ENCODE measurements at regions not wholly inside any gene's neighbourhood (a gene's known extent, or its start where the extent isn't known, plus 50 kb on each side); places are given as distances from the start of the nearest gene placed in this dataset.
"Not testable (repeated sequence)": the region's sequence is repeated elsewhere in the genome, so short reads cannot be mapped to it uniquely, and the experiment has no call there.

- no peak for DNase-seq (ENCODE audit: low read depth in 2 of 2)
Measured at GRCh38 chr21:25169370-25169769, 437.9 kb downstream of the MRPL39 start.

- DNase-seq (ENCODE audit: low read depth in 2 of 2): not testable (repeated sequence)
Measured at GRCh38 chr21:25166904-25167303, 440.4 kb downstream of the MRPL39 start.

- no peak for DNase-seq (ENCODE audit: low read depth in 2 of 2)
Measured at GRCh38 chr21:25161571-25161970, 445.7 kb downstream of the MRPL39 start.

GRCh38 chr21:25155020-25155419 is 452.3 kb downstream of the MRPL39 start:
- DNase-seq (ENCODE audit: low read depth in 2 of 2): not testable (repeated sequence)

GRCh38 chr21:25149022-25149421 is 458.3 kb downstream of the MRPL39 start:
- no peak for DNase-seq (ENCODE audit: low read depth in 2 of 2)

GRCh38 chr21:25139414-25139813 is 467.9 kb downstream of the MRPL39 start:
- no peak for DNase-seq (ENCODE audit: low read depth in 2 of 2)

- DNase-seq (ENCODE audit: low read depth in 2 of 2): no peak
Measured at GRCh38 chr21:25133939-25134338, 473.3 kb downstream of the MRPL39 start.

- no peak for DNase-seq (ENCODE audit: low read depth in 2 of 2)
Measured at GRCh38 chr21:25127811-25128210, 479.5 kb downstream of the MRPL39 start.

GRCh38 chr21:25127007-25127406 is 480.3 kb downstream of the MRPL39 start:
- DNase-seq (ENCODE audit: low read depth in 2 of 2): no peak

GRCh38 chr21:25126564-25126963 is 480.7 kb downstream of the MRPL39 start:
- DNase-seq (ENCODE audit: low read depth in 2 of 2): no peak

GRCh38 chr21:25118648-25119047 is 488.6 kb downstream of the MRPL39 start:
- DNase-seq (ENCODE audit: low read depth in 2 of 2): no peak

GRCh38 chr21:25115021-25115420 is 492.3 kb downstream of the MRPL39 start:
- no peak for DNase-seq (ENCODE audit: low read depth in 2 of 2)

- DNase-seq (ENCODE audit: low read depth in 2 of 2): no peak
Measured at GRCh38 chr21:25107708-25108107, 499.6 kb downstream of the MRPL39 start.

- no peak for DNase-seq (ENCODE audit: low read depth in 2 of 2)
Measured at GRCh38 chr21:25103500-25104207, 503.6 kb downstream of the MRPL39 start.

GRCh38 chr21:25097648-25098047 is 509.6 kb downstream of the MRPL39 start:
- DNase-seq (ENCODE audit: low read depth in 2 of 2): no peak

- no peak for DNase-seq (ENCODE audit: low read depth in 2 of 2)
Measured at GRCh38 chr21:25094695-25095094, 512.6 kb downstream of the MRPL39 start.

GRCh38 chr21:25092441-25093011 is 514.8 kb downstream of the MRPL39 start:
- DNase-seq (ENCODE audit: low read depth in 2 of 2): no peak

GRCh38 chr21:25081096-25081495 is 526.2 kb downstream of the MRPL39 start:
- no peak for DNase-seq (ENCODE audit: low read depth in 2 of 2)

- no peak for DNase-seq (ENCODE audit: low read depth in 2 of 2)
Measured at GRCh38 chr21:25080661-25081060, 526.6 kb downstream of the MRPL39 start.

GRCh38 chr21:25080141-25080540 is 527.1 kb downstream of the MRPL39 start:
- DNase-seq (ENCODE audit: low read depth in 2 of 2): no peak

- no peak for DNase-seq (ENCODE audit: low read depth in 2 of 2)
Measured at GRCh38 chr21:25079053-25079452, 528.2 kb downstream of the MRPL39 start.

GRCh38 chr21:25062061-25062460 is 545.2 kb downstream of the MRPL39 start:
- DNase-seq (ENCODE audit: low read depth in 2 of 2): no peak

GRCh38 chr21:25054689-25055088 is 552.6 kb downstream of the MRPL39 start:
- DNase-seq (ENCODE audit: low read depth in 2 of 2): no peak
